ENCODE measurements at regions not wholly inside any gene's neighbourhood (a gene's known extent, or its start where the extent isn't known, plus 50 kb on each side); places are given as distances from the start of the nearest gene placed in this dataset.

- no peak for DNase-seq
- in situ Hi-C loops (cut with MboI; ENCODE audit: low pct_unique_long_range_greater_than_20kb, low sequenced_read_pairs) = no loop called here
Measured at GRCh38 chr6:169961772-169962561, 210.5 kb downstream of the ERMARD start.

- no peak for DNase-seq
Measured at GRCh38 chr6:169960886-169961611, 209.6 kb downstream of the ERMARD start.

GRCh38 chr6:169960521-169960885 is 209.1 kb downstream of the ERMARD start:
- no peak for DNase-seq
- in situ Hi-C loops (cut with MboI; ENCODE audit: low pct_unique_long_range_greater_than_20kb, low sequenced_read_pairs) = no loop called here

More at GRCh38 chr6:169960886-169961611, 209.6 kb downstream of the ERMARD start:
- in situ Hi-C loops (cut with MboI; ENCODE audit: low pct_unique_long_range_greater_than_20kb, low sequenced_read_pairs) = no loop called here

- no peak for DNase-seq
- in situ Hi-C loops (cut with MboI; ENCODE audit: low pct_unique_long_range_greater_than_20kb, low sequenced_read_pairs) = no loop called here
Measured at GRCh38 chr6:169960003-169960344, 208.6 kb downstream of the ERMARD start.

- peak; percentile 44 for DNase-seq
- in situ Hi-C loops (cut with MboI; ENCODE audit: low pct_unique_long_range_greater_than_20kb, low sequenced_read_pairs) = no loop called here
Measured at GRCh38 chr6:169959136-169960002, 207.9 kb downstream of the ERMARD start.

GRCh38 chr6:169958510-169958909 is 207.1 kb downstream of the ERMARD start:
- in situ Hi-C loops (cut with MboI; ENCODE audit: low pct_unique_long_range_greater_than_20kb, low sequenced_read_pairs) = no loop called here
- DNase-seq = no peak

GRCh38 chr6:169957351-169957963 is 206.0 kb downstream of the ERMARD start:
- in situ Hi-C loops (cut with MboI; ENCODE audit: low pct_unique_long_range_greater_than_20kb, low sequenced_read_pairs) = no loop called here
- DNase-seq = no peak

- no peak for DNase-seq
- in situ Hi-C loops (cut with MboI; ENCODE audit: low pct_unique_long_range_greater_than_20kb, low sequenced_read_pairs) = no loop called here
Measured at GRCh38 chr6:169956580-169956979, 205.2 kb downstream of the ERMARD start.

- in situ Hi-C loops (cut with MboI; ENCODE audit: low pct_unique_long_range_greater_than_20kb, low sequenced_read_pairs) = no loop called here
- no peak for DNase-seq
Measured at GRCh38 chr6:169955731-169956437, 204.5 kb downstream of the ERMARD start.

- in situ Hi-C loops (cut with MboI; ENCODE audit: low pct_unique_long_range_greater_than_20kb, low sequenced_read_pairs) = no loop called here
Measured at GRCh38 chr6:169954977-169955376, 203.6 kb downstream of the ERMARD start.

GRCh38 chr6:169953686-169954085 is 202.3 kb downstream of the ERMARD start:
- in situ Hi-C loops (cut with MboI; ENCODE audit: low pct_unique_long_range_greater_than_20kb, low sequenced_read_pairs) = no loop called here
- DNase-seq = no peak

More at GRCh38 chr6:169954977-169955376, 203.6 kb downstream of the ERMARD start:
- DNase-seq = no peak

- in situ Hi-C loops (cut with MboI; ENCODE audit: low pct_unique_long_range_greater_than_20kb, low sequenced_read_pairs) = no loop called here
Measured at GRCh38 chr6:169950558-169950957, 199.1 kb downstream of the ERMARD start.

GRCh38 chr6:169949511-169950097 is 198.2 kb downstream of the ERMARD start:
- in situ Hi-C loops (cut with MboI; ENCODE audit: low pct_unique_long_range_greater_than_20kb, low sequenced_read_pairs) = no loop called here
- DNase-seq = no peak

More at GRCh38 chr6:169950558-169950957, 199.1 kb downstream of the ERMARD start:
- DNase-seq = peak; percentile 46

- in situ Hi-C loops (cut with MboI; ENCODE audit: low pct_unique_long_range_greater_than_20kb, low sequenced_read_pairs) = no loop called here
- DNase-seq = no peak
Measured at GRCh38 chr6:169946971-169947370, 195.5 kb downstream of the ERMARD start.

GRCh38 chr6:169945117-169945516 is 193.7 kb downstream of the ERMARD start:
- in situ Hi-C loops (cut with MboI; ENCODE audit: low pct_unique_long_range_greater_than_20kb, low sequenced_read_pairs) = no loop called here
- DNase-seq = no peak

GRCh38 chr6:169944415-169944814 is 193.0 kb downstream of the ERMARD start:
- in situ Hi-C loops (cut with MboI; ENCODE audit: low pct_unique_long_range_greater_than_20kb, low sequenced_read_pairs) = no loop called here
- no peak for DNase-seq

GRCh38 chr6:169944061-169944337 is 192.6 kb downstream of the ERMARD start:
- no peak for DNase-seq
- in situ Hi-C loops (cut with MboI; ENCODE audit: low pct_unique_long_range_greater_than_20kb, low sequenced_read_pairs) = no loop called here

- in situ Hi-C loops (cut with MboI; ENCODE audit: low pct_unique_long_range_greater_than_20kb, low sequenced_read_pairs) = no loop called here
- no peak for DNase-seq
Measured at GRCh38 chr6:169943241-169944060, 192.0 kb downstream of the ERMARD start.
